ENCODE measurements at regions not wholly inside any gene's neighbourhood (a gene's known extent, or its start where the extent isn't known, plus 50 kb on each side); places are given as distances from the start of the nearest gene placed in this dataset.

DNA sequence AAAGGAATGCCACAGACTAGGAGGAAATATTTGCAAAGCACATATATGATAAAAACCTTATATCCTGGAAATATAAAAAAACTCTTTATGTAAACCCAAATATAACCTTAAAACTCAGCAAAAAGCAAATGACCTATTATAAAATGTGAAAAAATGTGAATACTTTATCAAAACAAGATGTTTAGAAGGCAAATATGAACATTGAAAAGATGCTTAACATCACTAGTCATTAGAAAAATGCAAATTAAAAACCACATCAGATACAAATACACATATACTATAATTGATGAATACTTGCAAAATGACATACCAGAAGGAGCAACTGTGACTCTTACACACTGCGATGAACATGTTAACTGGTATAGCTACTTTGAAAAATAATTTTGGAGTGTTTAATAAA, 511.2 kb upstream of the LRRC4C start:
- no peak for DNase-seq (ENCODE audit: low spot score)

DNA sequence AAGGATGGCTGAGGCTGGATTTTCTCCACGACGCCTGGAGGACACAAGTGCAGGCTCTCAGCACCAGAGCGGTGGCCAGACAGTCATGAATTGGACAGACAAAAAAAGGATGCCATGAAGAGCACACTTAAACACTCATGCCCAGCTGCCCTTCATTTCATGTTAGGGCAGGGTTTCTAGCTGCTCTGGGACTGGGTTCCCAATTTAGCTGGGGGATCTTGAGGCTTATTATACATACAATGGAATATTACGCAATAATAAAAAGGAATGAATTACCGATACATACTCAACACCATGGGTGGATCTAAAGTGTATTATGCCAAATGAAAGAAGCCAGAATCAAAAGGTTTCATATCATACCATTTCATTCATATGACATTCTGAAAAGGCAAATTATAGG, 512.1 kb upstream of the LRRC4C start:
- DNase-seq (ENCODE audit: low spot score) = no peak

DNA sequence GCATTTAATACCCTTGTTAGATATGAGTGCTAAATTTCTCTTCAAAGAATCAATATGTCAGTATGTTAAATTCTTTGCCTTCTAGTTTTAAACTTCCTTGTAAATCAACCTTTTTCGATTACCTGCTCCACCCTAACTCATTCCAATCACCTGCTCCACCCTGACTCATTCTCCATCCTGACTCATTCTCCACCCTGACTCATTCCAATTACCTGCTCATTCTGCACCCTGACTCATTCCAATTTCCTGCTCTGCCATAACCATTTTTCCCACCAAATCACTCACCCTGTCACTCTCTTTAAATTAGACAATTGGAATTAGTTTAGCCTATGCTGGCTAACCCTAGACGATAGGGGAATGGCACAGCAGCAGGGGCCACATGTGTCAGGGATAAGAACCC, 519.5 kb upstream of the LRRC4C start:
- DNase-seq (ENCODE audit: low spot score) = no peak

DNA sequence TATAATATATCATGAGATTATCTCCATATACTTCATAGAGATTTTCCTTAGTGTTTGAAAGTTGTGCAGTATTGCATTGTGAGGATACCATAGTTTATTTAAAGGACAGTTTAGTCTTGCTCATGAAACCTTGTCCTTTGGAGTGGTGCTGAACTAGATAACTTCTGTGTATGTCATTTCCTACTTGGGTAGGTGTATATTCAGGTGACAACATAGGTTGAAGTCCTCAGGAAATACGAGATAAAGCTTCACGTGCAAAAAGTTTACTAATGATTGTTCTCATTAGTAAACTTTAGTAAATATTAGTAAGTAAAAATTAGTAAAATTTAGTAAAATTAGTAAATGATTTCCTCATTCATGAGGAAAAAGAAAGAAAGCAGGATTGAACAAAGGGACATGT, 521.3 kb upstream of the LRRC4C start:
- DNase-seq (ENCODE audit: low spot score) = no peak

DNA sequence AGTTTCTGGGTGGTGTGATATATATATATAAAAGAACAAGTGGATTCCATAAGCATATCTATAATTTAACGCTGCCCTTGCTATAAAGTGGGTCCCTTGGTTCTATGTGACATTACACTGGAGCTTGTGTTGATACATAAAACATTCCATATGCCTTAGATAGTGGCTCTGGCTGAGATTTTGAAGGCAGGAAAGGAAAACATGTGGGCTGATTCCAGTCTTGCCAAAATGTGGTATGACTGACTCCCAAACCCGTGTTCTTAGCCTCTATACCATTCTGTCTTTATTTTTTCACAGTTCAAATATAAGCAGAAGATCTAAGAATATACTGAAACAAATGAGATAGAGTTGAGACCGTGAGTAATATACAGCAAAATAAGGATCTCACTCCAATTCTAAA, 522.8 kb upstream of the LRRC4C start:
- no peak for DNase-seq (ENCODE audit: low spot score)

DNA sequence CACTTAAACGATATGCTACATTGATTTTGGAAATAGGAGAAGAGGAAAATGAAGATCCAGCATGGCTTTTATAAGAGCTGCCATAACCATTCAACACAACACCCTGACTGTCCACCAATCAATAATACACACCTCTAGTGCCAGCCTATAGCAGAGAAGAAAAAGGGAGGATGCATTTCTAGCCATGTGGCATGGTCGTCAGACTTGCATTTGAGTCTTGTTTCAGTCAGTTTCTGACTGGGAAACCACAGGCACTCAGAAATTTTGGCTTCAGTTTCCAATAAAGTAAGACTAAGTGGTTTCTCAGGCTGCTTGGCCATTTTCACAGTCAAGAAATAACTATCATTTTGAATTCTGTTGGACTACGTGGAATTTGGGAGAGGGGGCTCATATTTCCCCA, 523.5 kb upstream of the LRRC4C start:
- no peak for DNase-seq (ENCODE audit: low spot score)

DNA sequence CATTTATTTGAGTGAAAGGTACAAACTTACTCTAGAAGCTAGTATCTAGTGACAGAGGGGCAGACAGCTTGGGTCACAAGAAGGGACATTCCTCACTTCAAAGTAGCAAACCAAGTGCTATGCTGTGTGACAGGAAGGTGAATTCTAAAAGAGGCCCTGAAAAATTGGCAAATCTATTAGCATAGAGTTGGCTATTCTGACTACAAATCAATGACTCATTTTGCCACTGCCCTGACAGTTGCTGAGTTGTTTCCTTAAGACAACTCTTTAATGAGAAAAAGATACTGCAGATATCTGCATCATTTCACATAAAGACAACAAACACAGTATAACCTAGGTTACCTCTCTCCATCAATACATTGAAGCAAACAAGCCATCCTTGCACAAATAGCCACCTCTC, 524.0 kb upstream of the LRRC4C start:
- no peak for DNase-seq (ENCODE audit: low spot score)

DNA sequence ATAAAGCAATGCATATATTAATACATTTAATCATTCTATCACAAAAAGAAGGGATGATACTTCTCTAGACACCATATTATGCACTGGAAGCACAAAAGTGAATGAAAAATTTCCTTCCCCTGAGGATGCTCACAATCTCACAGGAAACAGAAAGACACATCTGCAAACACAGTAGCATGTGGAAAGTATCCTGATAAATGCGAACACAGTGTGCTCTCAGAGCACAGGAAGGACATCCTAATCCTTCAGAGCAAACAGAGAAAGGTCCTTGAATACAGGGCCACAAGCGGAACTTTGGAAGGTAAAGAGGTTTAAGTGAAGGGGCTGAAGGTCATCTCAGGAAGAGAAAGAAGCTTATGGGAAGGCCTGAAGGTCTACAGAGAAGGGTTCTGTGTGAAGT, 524.6 kb upstream of the LRRC4C start:
- DNase-seq (ENCODE audit: low spot score) = no peak

DNA sequence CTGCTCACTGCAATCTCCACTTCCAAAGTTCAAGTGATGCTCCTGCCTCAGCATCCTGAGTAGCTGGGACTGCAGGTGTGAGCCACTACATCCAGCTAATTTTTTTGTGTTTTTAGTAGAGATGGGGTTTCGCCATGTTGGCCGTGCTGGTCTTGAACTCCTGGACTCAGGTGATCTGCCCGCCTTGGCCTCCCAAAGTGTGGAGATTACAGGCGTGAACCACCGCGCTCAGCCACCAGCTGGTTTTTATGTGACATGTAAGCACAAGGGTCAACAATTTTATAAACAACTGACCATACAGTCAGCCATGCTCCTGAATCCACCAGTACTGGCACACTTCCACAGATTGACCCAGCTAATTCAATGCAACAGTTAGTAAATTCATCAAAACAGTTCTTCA, 526.3 kb upstream of the LRRC4C start:
- DNase-seq (ENCODE audit: low spot score) = no peak

DNA sequence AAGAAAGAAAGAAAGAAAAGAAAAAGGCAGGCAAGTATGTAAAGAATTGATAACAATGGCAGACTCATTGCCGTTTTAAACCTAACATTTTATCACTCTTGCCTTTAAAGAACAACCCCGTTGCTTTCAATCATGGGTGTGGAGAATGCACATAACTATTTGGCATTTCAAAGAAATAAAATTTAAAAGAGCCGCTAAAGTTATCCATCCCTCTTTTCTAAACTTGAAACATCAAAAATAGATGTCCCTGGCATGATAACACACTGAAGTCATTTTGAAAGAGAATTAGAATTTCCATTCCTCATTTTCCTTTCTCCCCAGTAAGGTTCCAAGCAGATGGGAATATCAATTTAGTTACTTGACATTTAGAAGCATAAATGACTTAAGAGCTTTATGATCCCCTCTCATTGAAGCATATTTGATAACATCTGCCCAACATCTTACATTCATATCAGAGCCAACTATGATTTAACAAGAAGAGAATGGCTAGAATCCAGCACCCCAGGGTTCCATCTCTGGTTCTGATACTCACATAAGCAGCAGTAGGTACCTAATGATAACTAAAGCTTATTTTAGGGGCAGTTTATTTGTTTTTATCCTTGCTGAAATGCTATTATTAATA, 529.6 kb upstream of the LRRC4C start:
- peak; percentile 46 for DNase-seq (ENCODE audit: low spot score)

DNA sequence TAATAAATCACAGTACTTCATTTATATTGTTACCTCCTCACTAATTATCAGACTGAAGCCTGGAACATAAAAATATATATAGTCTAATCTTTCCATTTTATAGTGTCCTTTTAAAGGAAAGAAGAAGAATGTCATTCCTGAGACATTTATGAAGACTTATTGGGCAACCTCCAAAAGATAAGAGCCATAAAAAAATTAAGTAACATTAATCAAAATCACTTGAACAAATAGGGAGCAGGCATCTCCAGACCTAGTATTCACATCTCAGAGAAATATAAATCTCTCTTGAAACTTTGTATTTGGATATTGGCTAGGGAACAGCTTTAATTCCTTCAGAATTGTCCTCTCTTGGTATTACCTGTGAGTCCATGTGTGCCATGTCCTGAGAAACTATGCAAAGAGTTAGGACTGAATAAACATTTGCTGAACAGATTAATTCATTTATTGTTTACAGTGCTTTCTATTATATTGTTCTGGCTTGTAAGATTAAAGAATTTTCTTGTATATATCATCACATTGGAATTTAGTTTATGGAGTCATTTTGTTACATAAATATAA, 530.5 kb upstream of the LRRC4C start:
- peak; percentile 15 for DNase-seq (ENCODE audit: low spot score)

DNA sequence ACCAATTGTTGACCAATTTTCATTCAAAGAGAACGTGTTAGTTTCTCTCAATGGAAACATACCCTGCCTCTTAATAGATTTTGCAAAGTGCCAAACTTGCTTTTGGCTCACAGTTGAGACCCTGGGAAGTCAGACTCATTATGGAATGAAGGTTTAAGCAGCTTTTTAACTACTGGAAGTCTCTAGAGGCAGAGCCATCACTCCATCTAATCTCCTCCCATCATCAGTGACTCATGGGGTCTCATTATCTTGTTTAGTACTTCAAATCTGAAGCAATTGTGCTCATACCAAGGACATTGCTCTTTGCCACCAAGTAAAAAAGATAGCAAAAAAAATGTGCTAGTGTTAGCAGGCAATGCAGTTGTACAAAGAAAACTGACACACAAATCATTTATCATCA, 537.1 kb upstream of the LRRC4C start:
- no peak for DNase-seq (ENCODE audit: low spot score)

DNA sequence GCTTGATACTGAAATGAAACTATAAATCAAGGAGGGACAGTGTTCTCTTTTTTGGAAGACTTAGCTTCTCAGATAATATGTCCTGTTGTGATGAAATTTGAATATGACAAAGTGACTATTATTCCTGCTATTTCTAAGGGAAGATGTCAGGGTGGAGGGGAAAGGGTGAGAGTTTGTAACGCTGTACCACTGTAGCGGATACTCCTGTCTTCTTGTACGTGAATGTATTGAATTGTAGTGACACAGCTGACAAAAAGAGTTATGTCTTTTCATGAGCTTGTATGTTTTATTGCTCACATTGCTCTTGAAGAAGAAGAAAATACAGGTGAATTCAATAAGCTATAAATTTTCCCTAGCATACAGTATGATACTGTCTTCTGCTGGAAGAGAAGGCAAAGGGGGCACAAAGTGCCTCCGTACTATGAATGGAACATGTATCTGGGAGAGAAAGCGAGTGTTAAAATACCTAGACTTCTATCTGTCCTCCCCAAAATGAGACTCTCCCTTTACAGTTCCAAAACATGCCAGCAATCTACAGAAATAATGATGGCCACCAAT, 538.5 kb upstream of the LRRC4C start:
- DNase-seq (ENCODE audit: low spot score) = no peak

DNA sequence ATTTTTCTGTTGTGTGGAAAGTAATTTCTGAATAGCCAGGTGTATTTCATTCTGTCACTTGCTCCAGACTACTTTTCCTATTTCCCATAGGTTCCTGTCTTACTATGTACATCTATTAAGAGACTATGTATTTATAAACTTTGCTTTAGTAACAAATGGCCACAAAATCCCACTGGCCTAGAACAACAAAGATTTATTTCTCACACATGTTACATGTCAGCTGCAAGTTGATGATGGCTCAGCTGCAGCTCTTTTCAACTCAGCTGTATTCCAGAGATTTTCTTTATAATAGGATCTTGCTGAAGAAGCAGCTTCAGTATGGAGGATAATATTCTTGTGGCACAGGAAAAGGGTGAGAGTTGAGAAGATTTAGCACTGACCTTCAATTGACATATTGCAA, 539.6 kb upstream of the LRRC4C start:
- no peak for DNase-seq (ENCODE audit: low spot score)

DNA sequence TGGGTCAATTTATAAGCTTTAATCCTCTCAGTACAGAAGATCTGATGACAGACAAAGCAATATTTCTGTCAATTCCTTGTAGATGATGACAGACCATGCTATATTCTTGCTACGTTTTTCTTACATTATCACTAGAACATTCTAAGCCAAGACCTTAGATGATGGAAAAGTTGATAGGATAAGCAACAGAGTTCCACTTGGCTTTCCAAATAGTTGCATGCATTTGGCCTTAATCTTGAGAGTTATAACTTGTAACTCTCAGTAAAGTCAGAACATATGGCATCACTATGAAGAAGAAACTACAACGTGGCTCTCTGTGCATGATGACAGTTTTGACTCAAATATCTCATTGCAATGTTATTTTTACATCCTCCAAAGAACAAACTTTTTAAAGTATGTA, 544.3 kb upstream of the LRRC4C start:
- DNase-seq (ENCODE audit: low spot score) = peak; percentile 46

DNA sequence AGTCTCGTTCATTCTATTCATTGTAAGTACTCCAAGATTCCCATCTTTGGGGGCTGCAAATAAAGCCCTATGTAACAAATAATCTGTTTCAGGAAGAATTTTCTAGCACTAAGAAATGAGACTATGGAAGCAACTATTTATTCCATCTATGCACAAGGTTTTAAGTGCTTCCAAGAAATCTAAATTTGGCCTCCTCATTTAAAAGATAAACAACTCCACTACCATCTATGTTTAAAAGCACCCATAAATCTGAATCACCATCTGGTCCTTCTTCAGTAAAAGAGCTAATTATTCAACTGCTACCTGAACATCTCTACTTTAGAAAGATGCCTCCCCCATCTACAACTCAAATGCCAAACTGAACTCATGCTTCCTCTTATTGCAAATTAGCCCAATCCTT, 547.3 kb upstream of the LRRC4C start:
- DNase-seq (ENCODE audit: low spot score) = no peak

DNA sequence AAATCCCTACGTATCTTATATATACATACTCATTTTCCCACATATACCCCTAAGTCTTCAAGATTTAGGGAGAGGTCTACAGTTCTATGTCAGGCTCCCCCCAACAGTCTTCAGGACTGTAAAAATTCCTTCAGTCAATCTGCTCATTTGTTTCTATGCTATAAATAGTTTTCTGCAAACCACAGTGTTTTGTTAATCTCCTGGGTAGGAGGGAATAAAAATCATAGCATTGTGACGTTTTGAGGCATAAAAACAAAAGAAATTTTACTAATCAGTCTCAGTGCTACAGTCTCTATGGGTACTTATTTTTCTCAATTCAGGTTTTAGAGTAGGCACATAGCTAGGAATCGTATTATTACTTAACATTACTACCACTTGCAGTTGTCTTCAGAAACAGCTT, 552.8 kb upstream of the LRRC4C start:
- DNase-seq (ENCODE audit: low spot score) = no peak

DNA sequence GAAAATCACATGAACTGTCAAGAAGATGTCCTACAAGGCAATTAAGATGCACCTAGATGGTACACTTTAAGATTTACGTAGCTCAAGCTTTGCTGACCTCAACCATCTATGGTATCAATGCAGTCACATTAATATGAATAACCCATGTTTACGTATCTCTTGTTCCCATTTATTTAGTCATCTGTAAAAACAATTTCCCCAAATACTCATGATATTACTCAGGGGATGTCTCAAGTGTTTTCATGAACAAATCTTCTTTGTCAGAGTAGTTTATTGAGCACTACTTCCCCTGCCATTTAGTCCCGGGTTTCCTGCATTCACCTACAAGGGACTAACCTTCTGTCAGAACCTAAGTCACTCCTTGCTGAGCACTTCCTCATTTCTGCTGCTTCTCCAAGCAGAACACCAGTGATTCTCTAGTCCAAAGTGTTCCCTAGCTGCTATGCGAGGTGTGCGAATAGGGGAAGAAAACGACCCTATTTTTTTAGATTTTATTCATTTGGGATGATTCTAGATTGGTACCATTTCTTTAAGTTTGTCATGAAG, 554.3 kb upstream of the LRRC4C start:
- DNase-seq (ENCODE audit: low spot score) = no peak

DNA sequence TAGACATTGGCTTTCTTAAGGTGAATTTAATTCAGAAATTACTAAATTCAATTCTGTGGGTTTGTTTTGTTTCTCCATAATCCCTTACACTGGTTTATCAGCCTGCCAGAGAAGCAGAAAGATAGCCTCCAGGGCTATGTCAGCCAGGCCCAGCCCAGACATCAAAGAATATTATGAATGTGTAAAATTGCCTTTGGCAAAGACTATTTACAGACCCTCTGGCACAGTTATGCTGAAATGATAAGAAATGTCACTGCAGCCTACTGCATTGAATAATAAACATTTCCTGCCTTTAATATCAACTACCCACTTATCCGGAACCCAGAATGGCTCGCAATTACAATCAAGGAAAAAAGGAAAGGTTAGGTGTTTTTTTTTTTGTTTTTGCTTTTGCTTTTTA, 562.5 kb upstream of the LRRC4C start:
- DNase-seq (ENCODE audit: low spot score) = peak; percentile 65

DNA sequence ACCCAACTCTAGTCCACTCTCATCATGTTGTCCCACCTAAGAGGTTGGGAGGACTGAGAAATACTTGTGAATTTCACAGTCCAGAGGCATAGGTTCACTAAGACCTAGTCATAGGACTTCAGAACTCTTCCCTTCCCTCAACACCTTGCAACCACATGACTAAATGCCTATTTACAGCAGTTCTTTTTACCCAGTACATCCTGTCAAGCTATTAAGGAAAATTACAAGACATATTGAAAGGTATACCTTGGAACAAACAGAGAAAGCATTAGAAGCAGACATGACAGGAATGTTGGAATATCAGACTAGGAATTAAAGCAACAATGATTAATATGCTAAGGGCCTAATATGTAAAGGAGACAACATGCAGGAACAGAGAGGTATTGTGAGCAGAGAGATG, 563.8 kb upstream of the LRRC4C start:
- DNase-seq (ENCODE audit: low spot score) = no peak

DNA sequence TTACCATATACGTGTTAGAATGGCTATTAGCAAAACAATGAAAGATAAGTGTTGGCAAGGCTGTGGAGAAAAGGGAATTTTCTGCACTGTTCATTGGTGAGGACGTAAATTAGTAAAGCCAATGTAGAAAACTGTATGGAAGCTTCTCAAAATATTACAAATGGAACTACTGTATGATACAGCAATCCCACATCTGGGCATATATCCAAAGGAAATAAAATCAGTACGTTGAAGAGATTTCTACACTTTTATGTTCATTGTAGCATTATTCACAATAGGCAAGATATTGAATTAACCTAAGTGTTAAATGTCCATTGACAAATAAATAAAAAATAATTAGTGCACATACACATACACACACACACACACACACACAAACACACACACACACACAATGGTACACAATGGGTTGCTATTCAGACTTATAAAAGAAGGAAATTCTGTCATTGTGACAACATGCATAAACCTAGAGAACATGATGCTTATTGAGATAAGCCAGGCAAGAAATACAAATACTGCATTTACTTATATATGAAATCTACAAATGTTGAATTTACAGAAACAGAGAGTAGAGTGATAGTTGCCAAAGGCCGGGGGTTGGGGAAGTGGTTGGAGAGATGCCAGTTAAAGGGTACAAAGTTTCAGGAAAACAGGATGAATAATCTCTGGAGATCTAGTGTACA, 565.8 kb upstream of the LRRC4C start:
- peak; percentile 33 for DNase-seq (ENCODE audit: low spot score)

DNA sequence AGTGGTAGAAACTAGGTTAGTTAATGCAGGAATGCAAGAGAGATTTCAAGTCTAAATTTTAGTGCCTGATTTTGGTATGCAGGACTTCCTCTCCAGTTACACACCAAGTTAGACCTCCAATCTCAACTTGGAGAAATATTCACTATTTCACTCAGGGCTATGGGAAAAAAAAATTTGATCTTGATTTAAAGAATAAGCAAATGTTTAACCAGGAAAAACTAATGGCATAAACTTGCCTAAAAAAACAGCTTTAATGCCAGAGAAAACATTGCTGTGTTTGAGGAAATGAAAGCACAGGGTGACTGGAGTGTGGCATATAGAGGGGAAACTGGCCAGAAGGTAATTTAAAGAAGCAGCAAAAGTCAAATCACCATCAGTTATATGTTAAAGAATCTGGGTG, 575.4 kb upstream of the LRRC4C start:
- DNase-seq (ENCODE audit: low spot score) = no peak

DNA sequence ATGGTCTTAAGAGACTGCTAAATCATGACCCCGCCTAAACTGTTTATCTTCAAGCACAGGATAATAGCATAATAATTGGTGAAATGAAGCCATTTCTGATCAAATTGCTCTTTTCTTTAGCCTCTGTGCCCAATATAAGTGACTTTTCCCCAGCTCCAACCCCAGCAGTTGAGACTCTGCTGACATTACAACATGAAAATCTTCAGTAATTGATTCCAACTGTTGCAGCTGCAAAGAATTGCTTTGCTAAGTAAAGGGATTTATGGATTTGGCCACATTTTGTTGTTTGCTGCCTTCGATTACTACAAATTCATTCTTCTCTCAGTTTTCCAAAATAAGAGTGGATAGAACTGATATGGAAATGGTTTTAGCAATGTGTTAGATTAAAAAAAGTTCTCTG, 576.7 kb upstream of the LRRC4C start:
- DNase-seq (ENCODE audit: low spot score) = no peak

Data from umbilical cord (tissue), 1 donor.